ENCODE measurements at regions not wholly inside any gene's neighbourhood (a gene's known extent, or its start where the extent isn't known, plus 50 kb on each side); places are given as distances from the start of the nearest gene placed in this dataset.

- no peak for TF ChIP-seq CTCF (IDR thresholded peaks at IDR 0.05; ENCODE audit: low read depth, low read length)
- no peak for DNase-seq (ENCODE audit: low read depth in 2 of 2)
- no peak overlapping the region for H3K4me3 ChIP-seq (replicated peaks in 1 of 2; ENCODE audit: low read depth in 2 of 2, low read length in 2 of 2)
Observed at GRCh38 chr10:130257897-130258296, 121.7 kb downstream of the GLRX3 start.

- no peak for TF ChIP-seq CTCF (IDR thresholded peaks at IDR 0.05; ENCODE audit: low read depth, low read length)
- H3K4me3 ChIP-seq (replicated peaks in 1 of 2; ENCODE audit: low read depth in 2 of 2, low read length in 2 of 2): no peak overlapping the region
- DNase-seq (ENCODE audit: low read depth in 2 of 2): no peak
Observed at GRCh38 chr10:130259380-130259779, 123.2 kb downstream of the GLRX3 start.

GRCh38 chr10:130261306-130261705, 125.1 kb downstream of the GLRX3 start:
- DNase-seq (ENCODE audit: low read depth in 2 of 2): no peak
- TF ChIP-seq CTCF (IDR thresholded peaks at IDR 0.05; ENCODE audit: low read depth, low read length): no peak
- H3K4me3 ChIP-seq (replicated peaks in 1 of 2; ENCODE audit: low read depth in 2 of 2, low read length in 2 of 2): no peak overlapping the region

- no peak for TF ChIP-seq CTCF (IDR thresholded peaks at IDR 0.05; ENCODE audit: low read depth, low read length)
- no peak for DNase-seq (ENCODE audit: low read depth in 2 of 2)
- H3K4me3 ChIP-seq (replicated peaks in 1 of 2; ENCODE audit: low read depth in 2 of 2, low read length in 2 of 2): no peak overlapping the region
Observed at GRCh38 chr10:130261766-130262165, 125.6 kb downstream of the GLRX3 start.

- no peak for DNase-seq (ENCODE audit: low read depth in 2 of 2)
- no peak overlapping the region for H3K4me3 ChIP-seq (replicated peaks in 1 of 2; ENCODE audit: low read depth in 2 of 2, low read length in 2 of 2)
- TF ChIP-seq CTCF (IDR thresholded peaks at IDR 0.05; ENCODE audit: low read depth, low read length): no peak
Observed at GRCh38 chr10:130263289-130263688, 127.1 kb downstream of the GLRX3 start.

- TF ChIP-seq CTCF (IDR thresholded peaks at IDR 0.05; ENCODE audit: low read depth, low read length): no peak
- no peak overlapping the region for H3K4me3 ChIP-seq (replicated peaks in 1 of 2; ENCODE audit: low read depth in 2 of 2, low read length in 2 of 2)
- DNase-seq (ENCODE audit: low read depth in 2 of 2): no peak
Observed at GRCh38 chr10:130265542-130265941, 129.4 kb downstream of the GLRX3 start.

- no peak for DNase-seq (ENCODE audit: low read depth in 2 of 2)
- no peak overlapping the region for H3K4me3 ChIP-seq (replicated peaks in 1 of 2; ENCODE audit: low read depth in 2 of 2, low read length in 2 of 2)
- TF ChIP-seq CTCF (IDR thresholded peaks at IDR 0.05; ENCODE audit: low read depth, low read length): no peak
Observed at GRCh38 chr10:130282492-130283218, 146.5 kb downstream of the GLRX3 start.
